Fibroblast of upper back skin (primary cell): ENCODE measurements at regions not wholly inside any gene's neighbourhood (a gene's known extent, or its start where the extent isn't known, plus 50 kb on each side); places are given as distances from the start of the nearest gene placed in this dataset.

Source experiments
- DNase-seq: peaks from one replicate; pipeline ENCODE4 v3.0.0-alpha.2; 2013

DNA sequence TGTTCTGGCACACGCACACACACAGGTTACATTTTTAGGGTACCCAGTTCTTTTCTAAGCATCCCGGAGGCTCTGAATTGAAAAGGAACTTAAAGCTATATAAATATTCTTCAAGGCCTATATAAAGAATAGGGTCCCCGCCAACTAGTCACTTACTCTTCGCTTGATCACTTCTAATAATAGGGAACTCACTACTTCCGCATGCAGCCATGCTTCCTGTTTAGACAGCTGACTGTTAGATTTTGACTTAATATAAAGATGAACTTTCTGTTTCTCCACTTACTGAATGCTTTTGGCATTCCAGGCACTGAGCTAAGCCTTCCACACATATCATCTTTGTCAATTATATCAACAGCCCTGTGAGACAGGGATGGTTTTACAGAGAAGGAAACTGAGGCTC lies 259.6 kb downstream of the TSHZ3 start:
- DNase-seq = no peak

DNA sequence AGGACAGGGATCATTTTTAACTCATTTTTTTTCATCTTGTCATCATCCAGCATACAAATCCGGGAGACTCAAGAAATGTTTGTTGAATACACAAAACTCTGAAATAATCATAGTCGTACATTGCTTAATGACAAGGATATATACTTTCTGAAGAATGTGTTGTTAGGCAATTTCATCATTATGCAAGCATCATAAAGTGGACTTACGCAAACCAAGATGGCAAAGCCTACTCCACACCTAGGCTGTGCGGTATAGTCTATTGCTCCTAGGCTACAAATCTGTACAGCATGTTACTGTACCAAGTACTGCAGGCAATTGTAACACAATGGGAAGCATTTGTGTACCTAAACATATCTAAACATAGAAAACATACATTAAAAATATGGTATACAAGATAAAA lies 264.1 kb downstream of the TSHZ3 start:
- no peak for DNase-seq

DNA sequence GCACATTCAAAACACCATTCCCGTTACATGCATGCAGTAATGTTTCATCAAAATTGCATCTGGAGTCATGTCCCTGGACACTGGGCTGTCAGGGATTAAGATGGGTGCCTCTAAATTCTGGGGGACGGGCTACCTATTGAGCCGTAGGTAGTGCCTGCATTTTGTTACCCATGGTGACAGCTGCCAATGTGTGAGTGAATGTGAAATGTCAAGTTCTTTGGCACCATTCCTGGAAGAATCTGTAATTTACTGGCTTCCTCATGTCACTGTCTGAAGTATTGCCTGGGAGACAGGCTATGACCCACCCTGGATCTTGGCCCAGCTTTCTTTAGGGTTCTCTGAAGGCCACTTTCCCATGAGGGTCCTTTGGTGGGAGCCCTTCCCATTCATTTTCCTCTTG lies 266.1 kb downstream of the TSHZ3 start:
- DNase-seq = no peak

DNA sequence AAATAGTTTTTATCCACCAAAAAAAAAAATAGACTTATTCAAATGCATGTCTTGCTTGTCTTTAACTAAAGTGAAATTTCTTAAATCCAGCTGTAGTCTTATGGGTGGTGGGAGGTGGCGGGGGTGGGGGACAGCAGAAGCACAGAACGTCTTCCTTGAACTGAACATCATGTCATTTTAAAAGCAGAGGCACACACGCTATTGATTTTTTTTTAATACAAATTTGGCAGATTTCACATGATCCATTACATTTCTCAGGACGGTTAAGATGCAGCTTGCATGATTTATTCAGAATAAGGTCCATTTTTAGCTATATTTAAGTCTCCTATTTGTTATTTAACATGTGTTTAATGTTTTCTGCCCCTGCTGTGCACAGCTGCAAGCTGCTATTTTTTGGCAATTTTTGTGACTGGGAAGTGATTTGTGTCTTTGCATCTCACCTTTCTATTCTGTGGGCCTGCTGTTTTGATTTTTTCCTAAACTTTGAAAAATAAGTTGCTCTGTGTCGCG lies 274.0 kb downstream of the TSHZ3 start:
- DNase-seq = no peak

DNA sequence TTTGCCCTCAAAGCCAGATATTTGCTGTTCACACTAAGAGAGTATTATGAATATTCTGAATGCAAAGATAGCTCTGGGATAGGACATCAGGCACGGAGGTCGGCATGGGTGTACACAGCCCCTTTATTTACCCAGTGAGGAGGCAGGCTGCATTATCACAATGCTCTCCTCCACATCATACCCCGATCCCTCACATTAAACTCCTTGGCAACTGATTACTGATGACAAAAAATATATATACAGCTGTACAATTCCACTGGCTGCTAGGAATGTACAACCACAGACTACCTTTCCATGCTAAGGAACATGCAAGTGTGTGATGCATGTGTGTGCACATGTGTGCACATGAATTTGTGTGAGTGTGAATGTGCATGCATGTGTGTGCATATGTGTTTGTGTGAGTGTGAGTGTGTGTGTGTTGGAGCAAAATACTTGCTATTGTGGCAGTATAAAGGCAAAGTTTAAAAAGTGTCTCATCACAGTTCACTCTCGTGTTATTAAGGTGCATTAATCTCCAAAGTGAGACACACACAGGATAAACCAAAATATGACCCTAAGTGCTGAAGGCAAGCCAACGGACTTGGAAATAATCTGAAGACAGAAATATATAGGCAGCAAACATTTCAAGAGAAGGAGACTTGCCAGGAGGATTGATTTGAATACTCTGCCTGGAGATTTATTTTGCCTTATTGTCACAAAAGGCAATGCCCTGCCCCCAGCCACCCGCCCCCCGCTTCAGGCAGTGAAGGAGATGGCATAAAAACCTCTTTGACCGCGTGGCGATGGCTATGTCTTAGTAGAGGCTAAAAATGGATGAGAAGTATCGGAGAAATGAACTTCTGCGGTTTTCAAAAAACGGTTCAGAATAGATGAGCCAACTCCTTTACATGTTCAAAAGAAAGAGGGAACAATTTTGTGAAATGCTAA lies 274.8 kb downstream of the TSHZ3 start:
- DNase-seq = peak; percentile 22

DNA sequence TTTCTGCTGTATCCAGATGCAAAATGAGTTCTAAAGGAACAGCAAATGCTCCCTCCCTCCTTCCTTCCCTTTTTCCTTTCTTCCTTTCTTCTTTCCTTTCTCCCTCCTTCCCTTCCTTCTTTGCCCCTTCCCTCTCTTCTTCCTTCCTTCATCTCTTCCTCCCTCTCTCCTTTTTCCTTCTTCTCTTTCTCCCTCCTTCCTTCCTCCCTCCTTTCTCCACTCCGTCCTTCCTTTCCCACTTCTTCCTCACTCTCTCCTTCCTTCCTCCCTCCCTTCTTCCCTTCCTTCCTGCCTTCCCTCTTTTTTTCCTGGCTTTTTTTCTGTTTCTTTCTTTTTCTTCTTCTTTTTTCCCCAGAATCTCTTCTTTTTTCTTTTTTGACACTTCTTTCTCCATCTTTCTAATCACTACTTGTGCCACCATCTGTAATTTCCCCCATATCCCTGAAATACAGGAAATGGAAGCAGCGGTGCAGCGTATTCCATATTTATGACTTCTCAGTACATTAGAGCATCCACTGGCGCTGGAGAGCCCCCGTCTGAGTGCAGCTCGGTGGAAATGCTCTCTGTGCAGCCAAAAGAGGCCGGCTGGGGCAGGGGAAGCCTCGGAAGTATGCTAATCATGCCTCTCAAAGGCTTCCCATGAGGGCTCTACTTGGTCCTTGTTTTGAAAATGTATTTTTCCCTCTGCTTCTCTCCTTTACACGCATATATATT lies 275.6 kb downstream of the TSHZ3 start:
- peak; percentile 18 for DNase-seq

DNA sequence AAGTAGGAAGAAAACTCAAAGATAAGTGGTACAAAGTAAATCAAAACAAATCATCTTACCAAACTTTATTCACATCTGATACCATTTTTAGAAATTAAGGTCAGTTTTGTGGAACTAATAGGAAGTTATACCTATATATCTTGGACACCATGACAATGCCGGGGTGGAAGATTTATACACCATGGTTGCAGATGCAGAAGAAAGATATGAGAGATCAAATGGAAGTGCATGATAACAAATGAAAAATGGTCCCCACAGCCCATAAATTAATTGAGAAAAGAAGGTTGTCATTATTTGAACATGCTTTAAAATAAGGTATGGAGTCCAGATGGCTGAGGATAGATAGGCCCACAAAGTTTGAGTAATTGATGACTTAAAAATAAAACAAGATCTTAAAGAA lies 276.8 kb downstream of the TSHZ3 start:
- peak; percentile 42 for DNase-seq

DNA sequence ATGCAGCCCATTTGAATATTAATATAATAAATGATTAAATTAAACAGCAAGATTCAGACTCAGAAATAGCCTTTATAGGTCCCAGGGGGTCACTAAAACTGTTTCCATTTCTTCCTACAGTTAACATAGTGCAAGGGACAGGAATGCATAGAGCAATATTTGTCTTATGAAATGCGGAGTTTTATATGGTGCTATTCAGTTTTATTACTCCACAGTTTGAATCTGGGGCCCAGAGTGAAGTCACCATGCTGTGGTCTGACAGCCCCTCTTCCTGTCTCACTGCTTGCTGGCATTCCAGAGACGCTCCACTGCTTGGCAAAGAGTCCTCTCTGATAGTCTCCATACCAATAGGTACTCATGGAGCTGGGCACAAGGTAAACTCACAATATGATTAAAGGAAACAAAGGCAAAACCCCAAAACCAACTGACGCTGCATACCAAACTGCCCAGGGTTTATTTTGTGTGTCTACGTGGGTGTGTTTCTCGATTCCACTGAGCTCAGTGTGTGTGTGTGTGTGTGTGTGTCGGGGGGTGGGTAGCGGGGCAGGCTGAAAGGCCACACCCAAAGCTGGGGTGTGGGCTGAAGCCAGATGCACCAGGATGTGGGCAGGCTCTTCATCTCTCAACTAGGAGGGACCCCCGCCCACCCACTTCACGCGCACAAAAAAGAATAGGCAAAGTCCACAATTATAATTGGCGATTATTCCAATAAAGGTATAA lies 277.9 kb downstream of the TSHZ3 start:
- DNase-seq = peak; percentile 38

DNA sequence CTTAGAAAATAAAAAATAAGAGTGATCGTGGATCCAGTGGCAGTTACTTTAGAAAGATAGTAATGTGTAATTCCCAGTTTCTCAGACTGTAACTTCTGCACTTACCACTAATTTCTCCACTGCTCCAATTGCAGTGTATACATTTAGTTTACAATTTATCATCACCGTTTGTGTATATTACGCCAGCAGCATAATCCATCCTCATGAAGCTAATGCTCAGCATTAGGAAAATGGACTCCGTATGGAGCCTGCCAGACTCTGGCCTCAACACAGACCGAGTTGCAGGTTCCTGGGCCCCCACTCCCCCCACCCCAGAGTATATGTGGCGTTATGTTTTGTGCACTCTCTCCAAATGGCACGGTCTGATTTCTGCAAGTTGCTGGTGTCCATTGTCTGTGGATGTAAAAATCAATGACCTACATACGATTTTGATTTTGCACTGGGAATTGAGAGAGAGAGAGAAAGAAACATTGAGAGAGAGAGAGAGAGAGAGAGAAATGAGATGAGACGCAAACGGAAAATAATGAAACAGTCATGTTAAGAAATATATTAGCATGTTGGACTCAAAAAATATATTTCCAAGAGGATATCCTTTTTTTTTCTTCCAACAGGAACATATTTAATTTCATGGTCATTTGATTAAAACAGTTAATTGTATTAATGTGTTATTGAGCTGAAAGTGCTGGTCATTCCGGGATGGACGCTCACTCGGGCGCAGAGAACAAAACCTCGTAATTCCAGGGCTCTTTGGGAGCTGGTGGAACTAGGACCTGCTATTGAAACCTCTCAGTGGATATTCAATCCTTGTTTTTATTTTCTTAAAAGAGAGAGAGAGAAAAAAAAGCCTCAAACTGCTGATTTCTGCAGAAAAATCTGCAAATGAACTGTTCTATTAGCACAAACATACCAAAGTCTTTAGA lies 278.8 kb downstream of the TSHZ3 start:
- no peak for DNase-seq

DNA sequence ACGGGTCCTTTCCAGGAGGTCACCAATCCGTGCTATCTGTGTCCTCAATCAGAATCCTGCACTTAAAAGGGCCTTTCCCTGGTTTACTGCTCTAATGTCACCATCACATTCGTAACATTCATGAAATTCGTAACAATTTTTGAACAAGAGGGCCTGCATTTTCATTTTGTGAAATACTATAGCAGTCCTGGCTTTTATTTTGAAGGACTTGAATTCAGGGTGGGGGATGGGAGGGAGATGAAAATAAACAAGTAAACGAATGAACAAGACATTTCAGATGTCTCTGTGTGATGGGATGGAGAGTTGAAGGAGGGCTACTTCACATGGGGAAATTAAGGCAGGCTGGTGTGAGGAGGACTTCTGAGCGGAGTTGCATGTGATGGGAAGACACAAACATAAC lies 281.0 kb downstream of the TSHZ3 start:
- no peak for DNase-seq

DNA sequence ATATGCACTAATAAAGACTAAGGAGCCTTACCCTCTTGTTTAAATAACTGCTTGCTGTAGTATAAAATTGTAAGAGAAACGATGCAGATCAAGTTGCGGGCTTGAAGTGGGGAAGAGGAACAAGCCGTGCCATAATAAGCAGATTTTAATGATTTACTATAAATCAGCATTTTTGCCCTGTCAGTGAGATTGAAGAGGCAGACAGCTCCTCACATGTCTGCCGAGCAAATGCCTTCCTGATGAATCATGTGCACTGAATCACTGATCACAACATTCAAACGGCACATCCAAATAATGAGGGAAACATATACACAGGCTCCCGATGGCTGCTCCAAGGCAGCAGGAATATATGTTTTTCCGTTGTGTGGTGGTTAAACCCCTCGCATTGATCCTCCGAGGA lies 282.9 kb downstream of the TSHZ3 start:
- peak; percentile 92 for DNase-seq

DNA sequence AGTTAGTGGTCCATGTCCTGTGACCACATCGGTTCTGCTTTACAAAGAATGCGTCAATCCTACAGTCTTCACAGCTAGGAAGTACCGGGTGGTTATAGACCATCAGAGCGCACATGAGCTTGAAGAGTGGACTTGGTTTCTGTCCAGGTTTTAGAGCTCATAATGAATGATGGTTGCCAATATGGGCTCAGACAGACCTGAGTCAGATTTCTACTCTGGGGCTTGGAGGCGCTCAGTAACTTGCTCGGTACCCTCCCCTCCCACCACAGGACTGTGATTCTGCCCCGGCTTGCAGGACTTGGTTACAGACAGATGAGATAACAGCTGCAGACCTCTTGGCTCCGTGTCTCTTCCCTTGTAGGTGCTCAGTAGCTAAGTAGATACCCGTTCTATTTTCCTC lies 284.7 kb downstream of the TSHZ3 start:
- peak; percentile 56 for DNase-seq

DNA sequence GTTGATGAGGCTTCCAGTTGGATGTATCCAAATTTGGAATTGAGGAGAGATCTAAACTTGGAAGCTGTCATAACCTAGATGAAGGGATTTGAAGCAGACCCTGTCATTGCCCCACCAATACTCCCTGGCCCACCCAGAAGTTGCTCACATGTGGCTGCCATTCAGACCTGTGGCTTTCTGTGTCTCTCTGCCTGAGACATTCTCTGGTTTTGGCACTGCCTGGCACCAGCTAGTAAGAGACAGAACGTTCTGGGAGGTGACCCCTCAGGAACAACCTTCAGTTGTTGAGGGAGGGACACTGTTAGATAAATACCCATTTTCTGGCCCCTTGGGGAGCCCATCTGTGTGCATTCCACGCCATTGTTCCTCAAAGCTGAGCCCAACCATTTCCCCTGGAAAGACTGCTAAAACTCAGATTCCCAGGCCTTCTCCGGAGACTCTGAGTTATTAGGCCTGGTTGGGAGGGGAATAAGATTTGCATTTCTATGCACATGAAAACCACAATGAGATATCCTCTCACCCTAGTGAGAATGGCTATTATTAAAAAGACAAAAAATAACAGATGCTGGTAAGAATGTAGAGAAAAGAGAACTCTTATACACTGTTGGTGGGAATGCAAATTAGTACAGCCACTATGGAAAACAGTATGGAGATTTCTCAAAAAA lies 290.4 kb downstream of the TSHZ3 start:
- no peak for DNase-seq

DNA sequence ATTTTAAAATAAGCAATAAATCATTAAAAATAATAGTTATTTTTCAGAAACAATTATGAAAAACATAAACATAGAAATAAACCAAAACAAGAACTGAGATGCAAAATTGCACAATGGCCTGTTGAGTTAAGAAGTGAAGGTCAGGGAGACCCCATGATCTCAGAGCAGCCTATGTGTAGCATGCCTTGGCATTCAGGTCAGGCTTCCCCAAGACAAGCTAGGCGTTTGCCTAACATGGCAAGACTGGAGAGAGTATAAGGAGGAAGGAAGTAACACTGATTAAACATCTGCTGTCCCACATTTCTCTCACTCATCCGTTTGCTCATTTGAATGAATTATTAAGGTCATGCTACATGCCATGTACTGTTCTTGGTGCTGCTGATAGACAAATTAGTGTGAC lies 291.8 kb downstream of the TSHZ3 start:
- no peak for DNase-seq

DNA sequence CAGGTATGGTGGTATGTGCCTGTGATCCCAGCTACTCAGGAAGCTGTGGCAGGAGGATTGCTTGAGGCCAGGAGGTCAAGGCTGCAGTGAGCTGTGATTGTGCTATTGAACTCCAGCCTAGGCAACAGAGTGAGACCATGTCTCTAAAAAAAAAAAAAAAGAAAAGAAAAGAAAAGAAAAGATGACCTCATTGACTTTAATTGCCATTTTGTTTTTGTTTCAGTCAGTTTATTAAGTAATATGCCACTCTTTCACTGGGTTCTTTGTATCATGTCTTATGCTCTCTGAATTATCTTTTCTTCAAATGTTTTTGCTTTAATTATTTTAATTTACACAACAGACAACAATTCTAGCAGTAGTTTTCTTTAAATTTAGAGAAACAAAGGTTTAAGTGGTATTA lies 293.8 kb downstream of the TSHZ3 start:
- no peak for DNase-seq

DNA sequence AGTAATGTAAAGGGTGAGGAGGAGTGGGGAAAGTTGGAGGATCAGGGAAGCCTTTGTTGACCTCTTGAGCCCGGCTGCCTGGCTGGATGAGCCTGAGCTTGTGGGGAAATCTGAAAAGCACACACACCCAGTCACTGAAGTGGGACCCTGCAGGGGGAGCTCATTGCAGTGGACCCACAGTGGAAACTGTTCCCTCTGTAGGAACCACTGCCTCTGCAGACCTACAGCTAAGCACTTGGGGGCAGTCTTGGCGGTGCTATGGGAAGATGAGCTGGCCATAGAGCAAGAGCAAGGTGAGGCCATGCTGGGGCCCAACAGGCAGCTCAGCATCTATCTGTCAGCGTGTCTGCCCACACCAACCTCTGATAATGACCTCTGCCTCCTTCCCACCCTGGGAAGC lies 294.8 kb downstream of the TSHZ3 start:
- DNase-seq = peak; percentile 79

DNA sequence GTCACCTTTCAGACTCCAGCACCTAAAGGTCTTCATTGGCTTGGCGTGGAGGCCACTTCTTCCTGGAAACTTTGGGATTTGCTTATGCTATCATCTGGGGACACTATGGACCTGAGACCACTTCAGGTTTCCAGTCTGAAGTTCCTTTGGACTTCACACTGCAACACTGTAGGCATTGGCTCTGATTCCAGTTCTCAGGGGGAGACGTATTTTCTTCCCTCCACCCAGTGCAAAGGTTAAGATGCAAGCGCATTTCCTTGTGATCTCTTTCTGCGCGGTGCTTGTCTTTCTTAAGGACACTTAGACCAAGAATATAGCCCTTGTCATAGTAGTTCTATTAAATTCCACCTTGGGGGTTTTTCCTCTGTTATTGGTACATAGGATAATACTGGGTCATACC lies 299.8 kb downstream of the TSHZ3 start:
- DNase-seq = no peak

DNA sequence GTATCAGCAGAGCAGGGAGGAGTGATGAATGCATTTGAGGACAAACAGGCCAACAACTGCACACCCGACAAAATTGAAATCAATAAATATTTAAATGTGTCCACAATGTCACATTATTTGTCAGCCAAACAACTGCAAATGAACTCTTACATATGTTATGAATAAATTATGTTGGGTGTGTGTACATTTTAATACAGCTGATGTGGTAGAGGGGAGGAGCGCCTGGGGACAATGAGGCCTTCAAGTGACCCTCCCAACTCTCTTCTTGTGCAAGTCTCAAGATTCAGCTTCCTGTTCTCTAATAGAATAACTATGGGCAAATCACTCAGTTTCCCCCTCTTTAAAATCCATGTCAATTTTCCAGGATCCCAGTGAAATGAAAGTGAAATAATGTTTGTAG lies 303.2 kb downstream of the TSHZ3 start:
- no peak for DNase-seq

DNA sequence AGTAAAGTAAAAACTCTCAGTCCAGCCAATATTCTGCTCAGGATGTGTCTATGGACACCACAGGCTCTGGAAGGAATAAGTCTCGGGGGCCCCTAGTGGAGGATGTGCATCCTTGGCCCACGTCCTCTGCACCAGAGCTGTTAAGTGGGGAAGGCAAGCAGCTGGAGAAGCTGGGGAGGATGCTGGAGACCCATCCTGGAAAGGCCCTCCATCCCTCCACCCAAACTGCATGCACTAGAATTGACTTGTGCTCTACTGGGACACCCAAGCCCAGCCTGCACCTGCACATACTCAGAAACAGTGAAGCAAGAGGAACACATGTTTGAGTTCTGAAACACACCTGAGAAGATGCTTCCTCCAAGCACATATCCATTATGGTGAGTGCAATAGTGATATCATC lies 307.8 kb downstream of the TSHZ3 start:
- DNase-seq = no peak

DNA sequence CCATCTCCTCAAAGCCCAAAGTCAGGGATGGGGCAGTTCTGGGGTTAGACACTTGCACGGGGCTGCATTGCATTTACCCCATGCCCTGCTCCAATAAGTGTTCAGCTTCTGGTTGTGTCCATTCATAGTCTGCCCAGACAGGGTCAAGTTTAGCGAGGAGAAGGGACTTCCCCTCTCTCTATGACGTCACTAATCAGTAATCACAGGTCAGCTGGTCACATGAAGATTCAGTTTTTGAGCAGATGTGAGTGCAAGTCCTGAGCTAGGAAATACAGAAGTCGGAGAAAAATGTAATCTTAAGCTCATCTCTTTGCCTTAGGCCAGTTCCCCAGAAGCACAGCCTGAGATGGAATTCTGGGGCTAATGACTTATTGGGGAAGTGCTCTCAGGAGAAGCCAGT lies 310.1 kb downstream of the TSHZ3 start:
- no peak for DNase-seq

DNA sequence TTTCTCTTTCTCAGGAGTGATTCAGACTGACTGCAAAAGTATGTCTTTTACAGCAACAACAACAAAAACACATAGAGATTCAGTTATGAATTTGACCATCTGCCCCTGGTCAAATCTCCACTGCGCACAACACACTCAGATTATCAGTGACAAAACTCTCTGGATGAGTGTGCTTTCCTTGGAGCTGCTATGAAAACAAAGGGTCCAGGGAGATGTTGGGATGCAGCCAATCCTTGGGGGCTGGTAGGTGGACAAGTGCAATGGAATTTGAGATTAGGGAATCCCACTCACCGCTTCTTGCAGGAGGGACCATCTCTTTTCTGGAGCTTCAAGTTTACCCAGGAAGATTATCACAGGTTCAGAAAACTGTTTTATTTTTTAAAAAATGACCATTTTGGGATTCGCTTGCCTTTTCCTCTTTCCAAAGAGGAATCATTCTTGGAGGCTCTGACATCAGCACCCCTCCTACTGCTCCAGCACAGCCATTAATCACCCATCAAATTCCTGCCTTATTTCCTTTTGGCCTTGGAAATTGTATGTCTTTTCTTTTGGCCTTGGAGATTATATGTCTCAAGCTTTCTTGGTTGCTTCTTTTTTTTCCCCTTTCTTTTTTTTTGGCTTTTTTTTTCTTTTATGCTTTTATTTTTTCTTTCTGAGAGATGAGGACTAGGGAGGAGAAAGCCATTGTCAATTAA lies 311.8 kb downstream of the TSHZ3 start:
- DNase-seq = peak; percentile 14
